Suprapubic skin (tissue), 3 donors: ENCODE measurements at regions not wholly inside any gene's neighbourhood (a gene's known extent, or its start where the extent isn't known, plus 50 kb on each side); places are given as distances from the start of the nearest gene placed in this dataset.

Experiments used
- POLR2AphosphoS5 ChIP-seq, 3 donors: sonication (generic); formaldehyde crosslinking; IDR thresholded peaks; one replicate each; pipeline ENCODE4 v1.6.1; 2017; ENCODE audit warnings: antibody characterized with exemption in 3 of 3
- TF ChIP-seq, protein P1 (sequence below), 2 donors: fragments of 200-600 bp in 1 of 2; fragments of 450-650 bp in 1 of 2; sonication (generic) in 1 of 2; IDR thresholded peaks; one replicate each; pipeline ENCODE4 v1.5.1; 2016 to 2019; ENCODE audit warnings: antibody characterized with exemption in 2 of 2, mild to moderate bottlenecking in 1 of 2, moderate library complexity in 1 of 2

DNA sequence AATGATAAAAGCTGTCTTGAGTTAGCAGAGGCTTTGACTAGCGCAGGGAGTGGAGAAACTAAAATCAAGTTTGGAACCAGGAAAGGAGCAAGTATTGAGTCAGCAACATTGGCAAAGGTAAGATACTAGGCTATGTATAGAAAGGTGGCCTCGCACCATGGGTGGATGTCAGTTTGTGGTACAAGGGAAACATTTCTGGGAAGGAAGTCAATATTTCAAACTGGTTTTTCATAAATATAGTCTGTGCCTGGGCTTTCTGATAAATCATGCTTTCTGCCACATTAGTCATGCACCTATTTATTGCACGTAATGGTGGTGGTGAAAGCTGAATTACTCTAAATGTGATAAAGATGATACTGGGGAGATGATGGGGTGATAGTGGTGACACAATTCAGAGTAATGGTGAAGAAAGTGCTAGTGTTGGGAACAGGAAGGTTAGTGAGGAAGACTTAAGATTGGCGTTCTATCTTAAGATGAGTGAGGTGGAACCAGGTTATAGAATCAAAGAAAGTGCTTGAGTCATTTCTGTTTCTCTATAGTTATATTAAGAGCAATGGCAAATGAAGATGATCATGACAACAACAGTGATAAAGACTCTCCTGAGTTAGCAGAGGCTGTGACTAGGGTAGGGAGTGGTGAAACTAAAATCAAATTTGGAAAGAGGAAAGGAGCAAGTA, 729.0 kb downstream of the FAM181B start:
- TF ChIP-seq, protein P1, sequence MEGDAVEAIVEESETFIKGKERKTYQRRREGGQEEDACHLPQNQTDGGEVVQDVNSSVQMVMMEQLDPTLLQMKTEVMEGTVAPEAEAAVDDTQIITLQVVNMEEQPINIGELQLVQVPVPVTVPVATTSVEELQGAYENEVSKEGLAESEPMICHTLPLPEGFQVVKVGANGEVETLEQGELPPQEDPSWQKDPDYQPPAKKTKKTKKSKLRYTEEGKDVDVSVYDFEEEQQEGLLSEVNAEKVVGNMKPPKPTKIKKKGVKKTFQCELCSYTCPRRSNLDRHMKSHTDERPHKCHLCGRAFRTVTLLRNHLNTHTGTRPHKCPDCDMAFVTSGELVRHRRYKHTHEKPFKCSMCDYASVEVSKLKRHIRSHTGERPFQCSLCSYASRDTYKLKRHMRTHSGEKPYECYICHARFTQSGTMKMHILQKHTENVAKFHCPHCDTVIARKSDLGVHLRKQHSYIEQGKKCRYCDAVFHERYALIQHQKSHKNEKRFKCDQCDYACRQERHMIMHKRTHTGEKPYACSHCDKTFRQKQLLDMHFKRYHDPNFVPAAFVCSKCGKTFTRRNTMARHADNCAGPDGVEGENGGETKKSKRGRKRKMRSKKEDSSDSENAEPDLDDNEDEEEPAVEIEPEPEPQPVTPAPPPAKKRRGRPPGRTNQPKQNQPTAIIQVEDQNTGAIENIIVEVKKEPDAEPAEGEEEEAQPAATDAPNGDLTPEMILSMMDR (IDR thresholded peaks at IDR 0.05): no peak
- TF ChIP-seq POLR2AphosphoS5 (IDR thresholded peaks at IDR 0.05): no peak
